ENCODE measurements at regions not wholly inside any gene's neighbourhood (a gene's known extent, or its start where the extent isn't known, plus 50 kb on each side); places are given as distances from the start of the nearest gene placed in this dataset.

DNA sequence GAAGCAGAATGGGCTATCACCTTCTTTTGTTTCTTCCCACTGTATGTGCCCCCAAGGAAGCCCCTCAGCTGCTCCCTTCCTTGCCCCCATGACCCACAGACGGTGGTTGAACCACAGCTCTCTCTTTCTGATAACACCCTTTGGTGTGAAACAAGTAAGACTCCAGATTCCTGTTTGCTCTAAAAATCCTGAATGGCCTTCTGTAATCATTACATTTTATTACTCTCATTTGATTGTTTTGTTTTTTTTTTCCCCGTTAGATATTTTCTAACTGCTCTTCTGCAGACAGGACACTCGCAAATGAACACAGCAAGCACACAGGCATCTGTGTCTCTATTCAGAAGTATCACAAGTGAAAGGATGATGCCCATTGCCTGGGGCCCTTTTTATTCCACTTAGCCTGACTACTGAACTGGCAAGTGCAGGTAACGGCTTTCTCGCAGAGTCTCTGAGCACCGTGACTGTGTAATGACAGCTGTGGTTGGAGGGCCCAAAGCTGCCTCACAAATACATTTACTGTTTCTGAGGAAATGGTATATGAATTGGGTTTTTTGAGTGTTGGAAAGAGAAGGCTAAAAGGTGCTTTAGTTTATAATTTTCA lies 59.3 kb downstream of the OXGR1 start:
- DNase-seq (ENCODE audit: low spot score) = no peak
- Mint-ChIP-seq H3K27ac (no peak overlapping the region), H3K36me3 (no peaks in the 10 kb centered on the region), H3K4me1 (no peaks in the 10 kb centered on the region), H3K9me3 (no peaks in the 10 kb centered on the region), H3K4me3 (no peak overlapping the region), H3K27me3 (ENCODE audit: low read depth) (no peaks in the 10 kb centered on the region)
- no peak for ATAC-seq
- POLR2A ChIA-PET = no interaction called here
- CTCF ChIA-PET = no interaction called here
- TF ChIP-seq, protein P1, sequence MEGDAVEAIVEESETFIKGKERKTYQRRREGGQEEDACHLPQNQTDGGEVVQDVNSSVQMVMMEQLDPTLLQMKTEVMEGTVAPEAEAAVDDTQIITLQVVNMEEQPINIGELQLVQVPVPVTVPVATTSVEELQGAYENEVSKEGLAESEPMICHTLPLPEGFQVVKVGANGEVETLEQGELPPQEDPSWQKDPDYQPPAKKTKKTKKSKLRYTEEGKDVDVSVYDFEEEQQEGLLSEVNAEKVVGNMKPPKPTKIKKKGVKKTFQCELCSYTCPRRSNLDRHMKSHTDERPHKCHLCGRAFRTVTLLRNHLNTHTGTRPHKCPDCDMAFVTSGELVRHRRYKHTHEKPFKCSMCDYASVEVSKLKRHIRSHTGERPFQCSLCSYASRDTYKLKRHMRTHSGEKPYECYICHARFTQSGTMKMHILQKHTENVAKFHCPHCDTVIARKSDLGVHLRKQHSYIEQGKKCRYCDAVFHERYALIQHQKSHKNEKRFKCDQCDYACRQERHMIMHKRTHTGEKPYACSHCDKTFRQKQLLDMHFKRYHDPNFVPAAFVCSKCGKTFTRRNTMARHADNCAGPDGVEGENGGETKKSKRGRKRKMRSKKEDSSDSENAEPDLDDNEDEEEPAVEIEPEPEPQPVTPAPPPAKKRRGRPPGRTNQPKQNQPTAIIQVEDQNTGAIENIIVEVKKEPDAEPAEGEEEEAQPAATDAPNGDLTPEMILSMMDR (IDR thresholded peaks at IDR 0.05) = no peak
- TF ChIP-seq JAZF1 (CRISPR knock-in tag; IDR thresholded peaks at IDR 0.05) (no peak), EMX1 (CRISPR knock-in tag; IDR thresholded peaks at IDR 0.05) (no peak), ZNF317 (CRISPR knock-in tag; IDR thresholded peaks at IDR 0.05; ENCODE audit: borderline replicate concordance, low read depth) (no peak), NFATC4 (CRISPR knock-in tag; IDR thresholded peaks at IDR 0.05) (no peak), CREB1 (CRISPR knock-in tag; IDR thresholded peaks at IDR 0.05) (no peak), IRF2 (CRISPR knock-in tag; IDR thresholded peaks at IDR 0.05; ENCODE audit: borderline replicate concordance, low read depth) (no peak), RORB (CRISPR knock-in tag; IDR thresholded peaks at IDR 0.05) (no peak), NFYB (CRISPR knock-in tag; conservative IDR thresholded peaks at IDR 0.05; ENCODE audit: low read depth) (no peak)
- TF ChIP-seq, protein P2, sequence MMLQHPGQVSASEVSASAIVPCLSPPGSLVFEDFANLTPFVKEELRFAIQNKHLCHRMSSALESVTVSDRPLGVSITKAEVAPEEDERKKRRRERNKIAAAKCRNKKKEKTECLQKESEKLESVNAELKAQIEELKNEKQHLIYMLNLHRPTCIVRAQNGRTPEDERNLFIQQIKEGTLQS (CRISPR knock-in tag; conservative IDR thresholded peaks at IDR 0.05) = no peak
- TF ChIP-seq, protein P3, sequence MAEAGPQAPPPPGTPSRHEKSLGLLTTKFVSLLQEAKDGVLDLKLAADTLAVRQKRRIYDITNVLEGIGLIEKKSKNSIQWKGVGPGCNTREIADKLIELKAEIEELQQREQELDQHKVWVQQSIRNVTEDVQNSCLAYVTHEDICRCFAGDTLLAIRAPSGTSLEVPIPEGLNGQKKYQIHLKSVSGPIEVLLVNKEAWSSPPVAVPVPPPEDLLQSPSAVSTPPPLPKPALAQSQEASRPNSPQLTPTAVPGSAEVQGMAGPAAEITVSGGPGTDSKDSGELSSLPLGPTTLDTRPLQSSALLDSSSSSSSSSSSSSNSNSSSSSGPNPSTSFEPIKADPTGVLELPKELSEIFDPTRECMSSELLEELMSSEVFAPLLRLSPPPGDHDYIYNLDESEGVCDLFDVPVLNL (CRISPR knock-in tag; IDR thresholded peaks at IDR 0.05; ENCODE audit: borderline replicate concordance, low read depth) = no peak
- TF ChIP-seq, protein P4, sequence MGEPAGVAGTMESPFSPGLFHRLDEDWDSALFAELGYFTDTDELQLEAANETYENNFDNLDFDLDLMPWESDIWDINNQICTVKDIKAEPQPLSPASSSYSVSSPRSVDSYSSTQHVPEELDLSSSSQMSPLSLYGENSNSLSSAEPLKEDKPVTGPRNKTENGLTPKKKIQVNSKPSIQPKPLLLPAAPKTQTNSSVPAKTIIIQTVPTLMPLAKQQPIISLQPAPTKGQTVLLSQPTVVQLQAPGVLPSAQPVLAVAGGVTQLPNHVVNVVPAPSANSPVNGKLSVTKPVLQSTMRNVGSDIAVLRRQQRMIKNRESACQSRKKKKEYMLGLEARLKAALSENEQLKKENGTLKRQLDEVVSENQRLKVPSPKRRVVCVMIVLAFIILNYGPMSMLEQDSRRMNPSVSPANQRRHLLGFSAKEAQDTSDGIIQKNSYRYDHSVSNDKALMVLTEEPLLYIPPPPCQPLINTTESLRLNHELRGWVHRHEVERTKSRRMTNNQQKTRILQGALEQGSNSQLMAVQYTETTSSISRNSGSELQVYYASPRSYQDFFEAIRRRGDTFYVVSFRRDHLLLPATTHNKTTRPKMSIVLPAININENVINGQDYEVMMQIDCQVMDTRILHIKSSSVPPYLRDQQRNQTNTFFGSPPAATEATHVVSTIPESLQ (CRISPR knock-in tag; IDR thresholded peaks at IDR 0.05) = no peak
- TF ChIP-seq, protein P5, sequence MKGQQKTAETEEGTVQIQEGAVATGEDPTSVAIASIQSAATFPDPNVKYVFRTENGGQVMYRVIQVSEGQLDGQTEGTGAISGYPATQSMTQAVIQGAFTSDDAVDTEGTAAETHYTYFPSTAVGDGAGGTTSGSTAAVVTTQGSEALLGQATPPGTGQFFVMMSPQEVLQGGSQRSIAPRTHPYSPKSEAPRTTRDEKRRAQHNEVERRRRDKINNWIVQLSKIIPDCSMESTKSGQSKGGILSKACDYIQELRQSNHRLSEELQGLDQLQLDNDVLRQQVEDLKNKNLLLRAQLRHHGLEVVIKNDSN (CRISPR knock-in tag; IDR thresholded peaks at IDR 0.05) = no peak
- TF ChIP-seq, protein P6, sequence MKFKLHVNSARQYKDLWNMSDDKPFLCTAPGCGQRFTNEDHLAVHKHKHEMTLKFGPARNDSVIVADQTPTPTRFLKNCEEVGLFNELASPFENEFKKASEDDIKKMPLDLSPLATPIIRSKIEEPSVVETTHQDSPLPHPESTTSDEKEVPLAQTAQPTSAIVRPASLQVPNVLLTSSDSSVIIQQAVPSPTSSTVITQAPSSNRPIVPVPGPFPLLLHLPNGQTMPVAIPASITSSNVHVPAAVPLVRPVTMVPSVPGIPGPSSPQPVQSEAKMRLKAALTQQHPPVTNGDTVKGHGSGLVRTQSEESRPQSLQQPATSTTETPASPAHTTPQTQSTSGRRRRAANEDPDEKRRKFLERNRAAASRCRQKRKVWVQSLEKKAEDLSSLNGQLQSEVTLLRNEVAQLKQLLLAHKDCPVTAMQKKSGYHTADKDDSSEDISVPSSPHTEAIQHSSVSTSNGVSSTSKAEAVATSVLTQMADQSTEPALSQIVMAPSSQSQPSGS (CRISPR knock-in tag; IDR thresholded peaks at IDR 0.05; ENCODE audit: borderline replicate concordance, low read depth) = no peak
- TF ChIP-seq, protein P7, sequence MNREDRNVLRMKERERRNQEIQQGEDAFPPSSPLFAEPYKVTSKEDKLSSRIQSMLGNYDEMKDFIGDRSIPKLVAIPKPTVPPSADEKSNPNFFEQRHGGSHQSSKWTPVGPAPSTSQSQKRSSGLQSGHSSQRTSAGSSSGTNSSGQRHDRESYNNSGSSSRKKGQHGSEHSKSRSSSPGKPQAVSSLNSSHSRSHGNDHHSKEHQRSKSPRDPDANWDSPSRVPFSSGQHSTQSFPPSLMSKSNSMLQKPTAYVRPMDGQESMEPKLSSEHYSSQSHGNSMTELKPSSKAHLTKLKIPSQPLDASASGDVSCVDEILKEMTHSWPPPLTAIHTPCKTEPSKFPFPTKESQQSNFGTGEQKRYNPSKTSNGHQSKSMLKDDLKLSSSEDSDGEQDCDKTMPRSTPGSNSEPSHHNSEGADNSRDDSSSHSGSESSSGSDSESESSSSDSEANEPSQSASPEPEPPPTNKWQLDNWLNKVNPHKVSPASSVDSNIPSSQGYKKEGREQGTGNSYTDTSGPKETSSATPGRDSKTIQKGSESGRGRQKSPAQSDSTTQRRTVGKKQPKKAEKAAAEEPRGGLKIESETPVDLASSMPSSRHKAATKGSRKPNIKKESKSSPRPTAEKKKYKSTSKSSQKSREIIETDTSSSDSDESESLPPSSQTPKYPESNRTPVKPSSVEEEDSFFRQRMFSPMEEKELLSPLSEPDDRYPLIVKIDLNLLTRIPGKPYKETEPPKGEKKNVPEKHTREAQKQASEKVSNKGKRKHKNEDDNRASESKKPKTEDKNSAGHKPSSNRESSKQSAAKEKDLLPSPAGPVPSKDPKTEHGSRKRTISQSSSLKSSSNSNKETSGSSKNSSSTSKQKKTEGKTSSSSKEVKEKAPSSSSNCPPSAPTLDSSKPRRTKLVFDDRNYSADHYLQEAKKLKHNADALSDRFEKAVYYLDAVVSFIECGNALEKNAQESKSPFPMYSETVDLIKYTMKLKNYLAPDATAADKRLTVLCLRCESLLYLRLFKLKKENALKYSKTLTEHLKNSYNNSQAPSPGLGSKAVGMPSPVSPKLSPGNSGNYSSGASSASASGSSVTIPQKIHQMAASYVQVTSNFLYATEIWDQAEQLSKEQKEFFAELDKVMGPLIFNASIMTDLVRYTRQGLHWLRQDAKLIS (CRISPR knock-in tag; IDR thresholded peaks at IDR 0.05; ENCODE audit: borderline replicate concordance) = no peak
